A549 (cell line): ENCODE measurements at regions not wholly inside any gene's neighbourhood (a gene's known extent, or its start where the extent isn't known, plus 50 kb on each side); places are given as distances from the start of the nearest gene placed in this dataset.

ENCODE experiments used
- ATAC-seq, 2 experiments: fragments of 200-7000 bp in 1 of 2; fragments of >200 bp in 1 of 2; cut with Nextera tagmentation in 1 of 2; cut with Tn5 transposase in 1 of 2; 3 replicates each; pipeline versions ENCODE4 v1.8.0 to v1.9.1; 2018 to 2020; ENCODE audit warnings: mild to moderate bottlenecking in 1 of 2, moderate library complexity in 1 of 2
- CTCF ChIA-PET: fragments of 300-600 bp; sonication (Branson Sonifier 250); formaldehyde crosslinking; extraction: SDS; loops from one replicate; lab custom pipeline; 2021; ENCODE audit warnings: antibody characterized with exemption, inconsistent platforms; lab: Yijun Ruan, JAX
- POLR2A ChIA-PET: fragments of 350-600 bp; formaldehyde crosslinking; extraction: SDS; loops from one replicate; lab custom pipeline; 2021; ENCODE audit warnings: antibody characterized with exemption, inconsistent platforms; lab: Yijun Ruan, JAX
- DNase-seq, 2 experiments: peaks; one replicate each; pipeline versions ENCODE4 v3.0.0 to v3.0.0-alpha.2; 2011 to 2016; ENCODE audit warnings: low read depth in 1 of 2, low spot score in 1 of 2
- FAIRE-seq: peaks from 2 replicates; lab custom pipeline; 2011; peaks lifted over from hg19 to GRCh38; lab: Jason Lieb, UNC
- H3K27ac ChIP-seq, 2 experiments: fragments of >200 bp; sonication (Bioruptor Twin); formaldehyde crosslinking; 3 replicates each; pipeline ENCODE4 v1.5.1; 2016 to 2017
- H3K4me1 ChIP-seq: fragments of >200 bp; sonication (Bioruptor Twin); formaldehyde crosslinking; 3 replicates; pipeline ENCODE4 v1.6.1; 2016
- H3K4me2 ChIP-seq: fragments of >200 bp; sonication (Bioruptor Twin); formaldehyde crosslinking; 3 replicates; pipeline ENCODE4 v1.6.1; 2016
- H3K4me3 ChIP-seq: fragments of >200 bp; sonication (Bioruptor Twin); formaldehyde crosslinking; 3 replicates; pipeline ENCODE4 v1.5.1; 2016
- H3K9me3 ChIP-seq: fragments of >200 bp; sonication (Bioruptor Twin); formaldehyde crosslinking; 3 replicates; pipeline ENCODE4 v1.6.1; 2016
- ATOH8 ChIP-seq: fragments of 250-450 bp; sonication (Bioruptor Pico); IDR thresholded peaks from 2 replicates; pipeline ENCODE4 v1.5.0; 2020; ENCODE audit warnings: low read depth, mild to moderate bottlenecking, moderate library complexity
- CEBPB ChIP-seq, 2 experiments: fragments of >200 bp in 1 of 2; sonication (Bioruptor Twin) in 1 of 2; formaldehyde crosslinking in 1 of 2; IDR thresholded peaks; 2 replicates each; pipeline ENCODE4 v1.6.1; 2012 to 2016
- CTCF ChIP-seq: fragments of >200 bp; sonication (Bioruptor Twin); formaldehyde crosslinking; IDR thresholded peaks from 3 replicates; pipeline ENCODE4 v1.5.1; 2016
- EHMT2 ChIP-seq: fragments of 200-600 bp; sonication (generic); IDR thresholded peaks from 2 replicates; pipeline ENCODE4 v1.6.1; 2016; ENCODE audit warnings: antibody characterized with exemption, low read depth, mild to moderate bottlenecking, moderate library complexity
- ELK1 ChIP-seq: fragments of 150-350 bp; IDR thresholded peaks from 2 replicates; pipeline ENCODE4 v1.6.1; 2014; ENCODE audit warnings: low read depth, mild to moderate bottlenecking, low read length
- EP300 ChIP-seq, 2 experiments: fragments of >200 bp; sonication (Bioruptor Twin); formaldehyde crosslinking; IDR thresholded peaks; 2 replicates in 1 of 2; 3 replicates in 1 of 2; pipeline ENCODE4 v1.6.1; 2016 to 2017
- HOXB5 ChIP-seq: fragments of 250-450 bp; sonication (Bioruptor Pico); IDR thresholded peaks from 2 replicates; pipeline ENCODE4 v1.5.0; 2020; ENCODE audit warnings: mild to moderate bottlenecking, moderate library complexity
- MAFK ChIP-seq: fragments of 450-650 bp; IDR thresholded peaks from 2 replicates; pipeline ENCODE4 v1.6.1; 2014; ENCODE audit not compliant: partially characterized antibody
- MAX ChIP-seq: IDR thresholded peaks from 2 replicates; pipeline ENCODE4 v1.6.1; 2012
- NFE2L2 ChIP-seq: fragments of 150-350 bp; conservative IDR thresholded peaks from 2 replicates; pipeline ENCODE4 v1.6.1; 2014; ENCODE audit warnings: low read length
- REST ChIP-seq: fragments of 200-600 bp; sonication (generic); IDR thresholded peaks from 2 replicates; pipeline ENCODE4 v1.6.1; 2016; ENCODE audit warnings: antibody characterized with exemption, mild to moderate bottlenecking, moderate library complexity
- SMC3 ChIP-seq: fragments of >200 bp; sonication (Bioruptor Twin); formaldehyde crosslinking; IDR thresholded peaks from 3 replicates; pipeline ENCODE4 v1.6.1; 2018; ENCODE audit warnings: inconsistent platforms
- SREBF2 ChIP-seq: fragments of 450-650 bp; IDR thresholded peaks from 2 replicates; pipeline ENCODE4 v1.6.1; 2014; ENCODE audit warnings: mild to moderate bottlenecking, moderate library complexity
- TP53 ChIP-seq: fragments of 250-450 bp; sonication (Bioruptor Pico); IDR thresholded peaks from 2 replicates; pipeline ENCODE4 v1.5.0; 2021; ENCODE audit warnings: mild to moderate bottlenecking, moderate library complexity
- ZFP36 ChIP-seq: fragments of 450-650 bp; IDR thresholded peaks from 2 replicates; pipeline ENCODE4 v1.6.1; 2014; ENCODE audit warnings: borderline replicate concordance; ENCODE audit not compliant: partially characterized antibody
- ZSCAN20 ChIP-seq: fragments of 250-450 bp; sonication (Bioruptor Pico); IDR thresholded peaks from 2 replicates; pipeline ENCODE4 v1.8.0; 2022; ENCODE audit warnings: mild to moderate bottlenecking, moderate library complexity
- WGBS: methylation state at CpG from one replicate; pipeline ENCODE4 v1.1.6; 2017; ENCODE audit errors: missing lambda C conversion rate; 5-methylcytosine and 5-hydroxymethylcytosine counted together

- no peak for TF ChIP-seq SMC3
- Histone ChIP-seq H3K27ac (no peak overlapping the region), H3K9me3 (no peaks in the 10 kb centered on the region; the same call in 2 of the 3 replicates), H3K4me1 (no peaks in the 10 kb centered on the region), H3K4me2 (no peak overlapping the region), H3K4me3 (no peak overlapping the region)
- POLR2A ChIA-PET = no interaction called here
- CTCF ChIA-PET = interaction anchor here (0.9 to 2.0 kb wide), 3 partner anchors 8 to 30 kb away, joined by 3 to 8 read pairs (median 3); no protein-coding TSS in a partner anchor
- FAIRE-seq = no peak
- WGBS = 85% methylated on average over 19 of the region's 22 CpGs
- ATAC-seq = no peak
- no peak for DNase-seq
Observed at GRCh38 chr6:218153-219018, 73.9 kb upstream of the DUSP22 start.

GRCh38 chr6:219019-219570 is 73.2 kb upstream of the DUSP22 start:
- no peak for TF ChIP-seq ATOH8
- no peak for TF ChIP-seq NFE2L2
- no peak for TF ChIP-seq CTCF
- no peak for TF ChIP-seq EP300 (IDR thresholded peaks at IDR 0.05)
- no peak for TF ChIP-seq SREBF2
- no peak for TF ChIP-seq EHMT2
- TF ChIP-seq CEBPB (IDR thresholded peaks at IDR 0.05) = no peak
- no peak for TF ChIP-seq ZSCAN20 (CRISPR knock-in tag)
- no peak for TF ChIP-seq ELK1
- no peak for TF ChIP-seq HOXB5 (CRISPR knock-in tag)
- TF ChIP-seq TP53 (CRISPR knock-in tag) = no peak
- Histone ChIP-seq H3K4me1 (no peaks in the 10 kb centered on the region), H3K4me3 (no peak overlapping the region), H3K4me2 (no peak overlapping the region), H3K9me3 (no peaks in the 10 kb centered on the region), H3K27ac (no peak overlapping the region)
- ATAC-seq (no peak), FAIRE-seq (no peak), DNase-seq (no peak)
- ChIA-PET POLR2A (no interaction called here), CTCF (no interaction called here)
- 65% methylated on average over 2 of the region's 3 CpGs for WGBS

GRCh38 chr6:219641-220198 is 72.6 kb upstream of the DUSP22 start:
- WGBS = 74% methylated on average over 17 of the region's 17 CpGs
- H3K27ac ChIP-seq = no peak overlapping the region
- no peak for TF ChIP-seq ZFP36
- peak; percentile 81 for TF ChIP-seq MAFK
- no peak for TF ChIP-seq MAX
- no peak for TF ChIP-seq REST
- TF ChIP-seq ZSCAN20 (CRISPR knock-in tag) = no peak
- FAIRE-seq = no peak
- peak in 1 of 2 experiments; percentile 6 for DNase-seq
- no peak; a peak in 1 of 6 replicates for ATAC-seq
- H3K4me2 ChIP-seq = no peak overlapping the region
- H3K9me3 ChIP-seq = no peaks in the 10 kb centered on the region
- H3K4me1 ChIP-seq = no peaks in the 10 kb centered on the region
- CTCF ChIA-PET = no interaction called here
- no peak overlapping the region for H3K4me3 ChIP-seq
- POLR2A ChIA-PET = no interaction called here
